OCI-LY7 (cell line): ENCODE measurements at regions not wholly inside any gene's neighbourhood (a gene's known extent, or its start where the extent isn't known, plus 50 kb on each side); places are given as distances from the start of the nearest gene placed in this dataset.

ENCODE experiments used
- BruUV-seq: library from RNA; stranded (reverse); fragments of 400-500 nt; replicated peaks from 2 replicates; lab custom pipeline; 2021; lab: Mats Ljungman, UMichigan
- CTCF ChIA-PET: fragments of 300-600 bp; sonication (Branson Sonifier 250); formaldehyde crosslinking; loops from one replicate; lab custom pipeline; 2022; ENCODE audit warnings: antibody characterized with exemption; ENCODE audit not compliant: unreplicated experiment; lab: Charles Lee
- POLR2A ChIA-PET: fragments of 300-600 bp; sonication (Branson Sonifier 250); formaldehyde crosslinking; loops from one replicate; lab custom pipeline; 2022; ENCODE audit warnings: antibody characterized with exemption; lab: Charles Lee
- DNase-seq: peaks from one replicate; pipeline ENCODE4 v3.0.0-alpha.2; 2015; ENCODE audit warnings: low spot score
- H2AFZ ChIP-seq: fragments of 200-600 bp; sonication (generic), shearing (Covaris generic); 2 replicates; pipeline ENCODE4 v1.6.1; 2014; ENCODE audit warnings: mild to moderate bottlenecking, antibody characterized with exemption, low read length, moderate library complexity
- H3K27ac ChIP-seq: fragments of 200-600 bp; sonication (generic); 2 replicates; pipeline ENCODE4 v1.5.1; 2014; ENCODE audit warnings: mixed run types, low read depth, mild to moderate bottlenecking, moderate library complexity, low read length, inconsistent platforms; ENCODE audit not compliant: poor library complexity, severe bottlenecking
- H3K36me3 ChIP-seq: fragments of 200-600 bp; sonication (generic); 2 replicates; pipeline ENCODE4 v1.6.1; 2014; ENCODE audit warnings: mild to moderate bottlenecking, antibody characterized with exemption, low read length, moderate library complexity, mixed read lengths; ENCODE audit not compliant: insufficient read depth
- H3K4me1 ChIP-seq: fragments of 200-600 bp; sonication (generic); 2 replicates; pipeline ENCODE4 v1.5.1; 2014; ENCODE audit warnings: mild to moderate bottlenecking, low read length; ENCODE audit not compliant: insufficient read depth, poor library complexity, severe bottlenecking
- H3K4me2 ChIP-seq: fragments of 200-600 bp; sonication (generic); 2 replicates; pipeline ENCODE4 v1.6.1; 2014; ENCODE audit warnings: mild to moderate bottlenecking, low read length
- H3K4me3 ChIP-seq: fragments of 200-600 bp; sonication (generic); 2 replicates; pipeline ENCODE4 v1.5.1; 2014; ENCODE audit warnings: mild to moderate bottlenecking, low read depth, low read length; ENCODE audit not compliant: poor library complexity, severe bottlenecking
- H3K79me2 ChIP-seq: fragments of 200-600 bp; sonication (generic); 2 replicates; pipeline ENCODE4 v1.6.1; 2016; ENCODE audit warnings: low read depth, mild to moderate bottlenecking, low read length, moderate library complexity, mixed read lengths; ENCODE audit not compliant: insufficient read depth
- H3K9me2 ChIP-seq: fragments of 200-600 bp; sonication (generic); 2 replicates; pipeline ENCODE4 v1.6.1; 2016; ENCODE audit warnings: mild to moderate bottlenecking, low read length, mixed read lengths; ENCODE audit not compliant: insufficient read depth
- H3K9me3 ChIP-seq: fragments of 200-600 bp; sonication (generic); 2 replicates; pipeline ENCODE4 v1.6.1; 2014; ENCODE audit warnings: mild to moderate bottlenecking, mixed run types, low read length, mixed read lengths
- H4K20me1 ChIP-seq: fragments of 200-600 bp; sonication (generic); 2 replicates; pipeline ENCODE4 v1.6.1; 2014; ENCODE audit warnings: mild to moderate bottlenecking, antibody characterized with exemption, low read length, moderate library complexity, mixed read lengths; ENCODE audit not compliant: insufficient read depth
- CTCF ChIP-seq: fragments of 200-600 bp; sonication (generic); conservative IDR thresholded peaks from 2 replicates; pipeline ENCODE4 v1.5.1; 2014; ENCODE audit warnings: mild to moderate bottlenecking, antibody characterized with exemption, low read length, moderate library complexity, mixed read lengths
- EZH2phosphoT487 ChIP-seq: fragments of 200-600 bp; sonication (generic); IDR thresholded peaks from 2 replicates; pipeline ENCODE4 v1.6.1; 2018; ENCODE audit warnings: low read depth, borderline replicate concordance, mild to moderate bottlenecking, mixed run types, antibody characterized with exemption, low read length, moderate library complexity, mixed read lengths
- intact Hi-C: fragments of 100-400 bp; cut with micrococcal nuclease; formaldehyde crosslinking; loops from one replicate; pipeline ENCODE4 v1.10.0; 2022; ENCODE audit not compliant: unreplicated experiment

GRCh38 chr14:34134484-34134883, 183.6 kb upstream of the EGLN3 start:
- H2AFZ ChIP-seq = no peak overlapping the region
- no TSS peak for BruUV-seq
- intact Hi-C loops = no loop called here
- DNase-seq = no peak
- H3K36me3 ChIP-seq = no peaks in the 10 kb centered on the region
- no peaks in the 10 kb centered on the region for H3K79me2 ChIP-seq
- ChIA-PET CTCF (no interaction called here), POLR2A (interaction anchor here (0.7 kb wide), 1 partner anchor 230 kb away, joined by 3 read pairs; no protein-coding TSS in a partner anchor)
- no peak overlapping the region for H3K27ac ChIP-seq
- H3K4me1 ChIP-seq = no peaks in the 10 kb centered on the region
- no peak overlapping the region for H3K4me3 ChIP-seq
- H3K9me3 ChIP-seq = no peaks in the 10 kb centered on the region
- no peaks in the 10 kb centered on the region for H3K9me2 ChIP-seq
- TF ChIP-seq EZH2phosphoT487 = no peak
- no peak for TF ChIP-seq CTCF
- H3K4me2 ChIP-seq = no peak overlapping the region
- H4K20me1 ChIP-seq = no peaks in the 10 kb centered on the region

GRCh38 chr14:34129927-34130552, 179.2 kb upstream of the EGLN3 start:
- H3K9me2 ChIP-seq = no peaks in the 10 kb centered on the region
- H4K20me1 ChIP-seq = no peaks in the 10 kb centered on the region
- H3K4me3 ChIP-seq = no peak overlapping the region
- TF ChIP-seq CTCF (no peak), EZH2phosphoT487 (no peak)
- H2AFZ ChIP-seq = no peak overlapping the region
- no peak overlapping the region for H3K27ac ChIP-seq
- no peaks in the 10 kb centered on the region for H3K9me3 ChIP-seq
- H3K4me1 ChIP-seq = no peaks in the 10 kb centered on the region
- no peaks in the 10 kb centered on the region for H3K79me2 ChIP-seq
- POLR2A ChIA-PET = interaction anchor here (0.6 kb wide), 1 partner anchor 39 kb away, joined by 3 read pairs; no protein-coding TSS in a partner anchor
- H3K36me3 ChIP-seq = no peaks in the 10 kb centered on the region
- BruUV-seq = no TSS peak
- no peak for DNase-seq
- H3K4me2 ChIP-seq = no peak overlapping the region
- CTCF ChIA-PET = no interaction called here
- intact Hi-C loops = no loop called here

DNA sequence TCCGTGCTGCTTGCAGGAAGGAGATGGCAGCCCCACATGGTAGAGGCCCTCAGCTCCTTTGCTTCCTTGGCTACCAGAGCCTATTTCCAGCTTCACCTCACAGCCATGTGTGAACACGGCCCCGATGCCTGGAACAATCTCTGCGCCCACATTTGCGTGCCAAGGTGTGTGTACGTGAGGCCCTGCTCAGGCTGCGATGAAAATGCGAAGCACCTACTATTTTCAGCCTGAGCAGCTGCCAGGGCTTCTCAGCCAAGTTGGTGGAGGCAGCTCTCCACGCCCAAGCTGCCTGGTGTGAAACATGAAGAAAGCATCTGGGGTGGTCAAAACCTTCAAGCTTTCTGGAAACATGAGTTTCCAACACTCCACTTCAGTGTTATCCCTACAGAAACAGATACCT, 177.8 kb upstream of the EGLN3 start:
- intact Hi-C loops = no loop called here
- Histone ChIP-seq H3K27ac (no peak overlapping the region), H3K9me2 (no peaks in the 10 kb centered on the region), H3K4me2 (no peak overlapping the region), H3K79me2 (no peaks in the 10 kb centered on the region), H3K4me3 (no peak overlapping the region), H3K9me3 (no peaks in the 10 kb centered on the region), H3K36me3 (no peaks in the 10 kb centered on the region), H3K4me1 (no peaks in the 10 kb centered on the region), H2AFZ (no peak overlapping the region), H4K20me1 (no peaks in the 10 kb centered on the region)
- CTCF ChIA-PET = no interaction called here
- TF ChIP-seq CTCF = no peak
- no peak for TF ChIP-seq EZH2phosphoT487
- DNase-seq = no peak
- no TSS peak for BruUV-seq
- POLR2A ChIA-PET = no interaction called here
